Astrocyte (in vitro differentiated cells and primary cell): ENCODE measurements at regions not wholly inside any gene's neighbourhood (a gene's known extent, or its start where the extent isn't known, plus 50 kb on each side); places are given as distances from the start of the nearest gene placed in this dataset.

Source experiments
- DNase-seq: peaks from one replicate; pipeline ENCODE4 v3.0.0-alpha.2; 2010; ENCODE audit warnings: low read depth
- FAIRE-seq: peaks from 2 replicates; lab custom pipeline; 2011; peaks lifted over from hg19 to GRCh38; lab: Jason Lieb, UNC
- H2AFZ ChIP-seq: 2 replicates; pipeline ENCODE4 v1.6.0; 2012; ENCODE audit warnings: low read depth, low read length, inconsistent platforms
- H3K27ac ChIP-seq: 2 replicates; pipeline ENCODE4 v1.5.1; 2011; ENCODE audit warnings: low read depth, low read length, inconsistent platforms
- H3K27me3 ChIP-seq: 2 replicates; pipeline ENCODE4 v1.6.0; 2011; ENCODE audit warnings: low read length, inconsistent platforms; ENCODE audit not compliant: insufficient read depth
- H3K36me3 ChIP-seq: 2 replicates; pipeline ENCODE4 v1.5.1; 2011; ENCODE audit warnings: low read length, inconsistent platforms; ENCODE audit not compliant: insufficient read depth
- H3K4me1 ChIP-seq: 2 replicates; pipeline ENCODE4 v1.5.1; 2011; ENCODE audit warnings: low read length, inconsistent platforms; ENCODE audit not compliant: insufficient read depth
- H3K4me2 ChIP-seq: 2 replicates; pipeline ENCODE4 v1.6.0; 2012; ENCODE audit warnings: low read length, inconsistent platforms
- H3K4me3 ChIP-seq: 2 replicates; pipeline ENCODE4 v1.5.1; 2011; ENCODE audit warnings: low read depth, mild to moderate bottlenecking, low read length, inconsistent platforms; ENCODE audit not compliant: insufficient read depth
- H3K79me2 ChIP-seq: 2 replicates; pipeline ENCODE4 v1.6.0; 2012; ENCODE audit warnings: mild to moderate bottlenecking, low read length, inconsistent platforms; ENCODE audit not compliant: insufficient read depth
- H3K9ac ChIP-seq: 2 replicates; pipeline ENCODE4 v1.6.0; 2012; ENCODE audit warnings: mild to moderate bottlenecking, low read length, inconsistent platforms
- H3K9me3 ChIP-seq: 2 replicates; pipeline ENCODE4 v1.5.1; 2012; ENCODE audit warnings: low read depth, mild to moderate bottlenecking, low read length, inconsistent platforms; ENCODE audit not compliant: insufficient read depth
- H4K20me1 ChIP-seq: 2 replicates; pipeline ENCODE4 v1.6.0; 2012; ENCODE audit warnings: low read length, inconsistent platforms; ENCODE audit not compliant: insufficient read depth
- H3K27ac Mint-ChIP-seq: one replicate; pipeline ENCODE4 v1.8.0; 2021; ENCODE audit warnings: mild to moderate bottlenecking, mixed read lengths; ENCODE audit not compliant: unreplicated experiment
- H3K27me3 Mint-ChIP-seq: one replicate; pipeline ENCODE4 v1.8.0; 2021; ENCODE audit warnings: low read depth, mixed read lengths; ENCODE audit not compliant: unreplicated experiment
- H3K36me3 Mint-ChIP-seq: one replicate; pipeline ENCODE4 v1.8.0; 2021; ENCODE audit warnings: low read depth, mixed read lengths; ENCODE audit not compliant: unreplicated experiment
- H3K4me1 Mint-ChIP-seq: one replicate; pipeline ENCODE4 v1.8.0; 2021; ENCODE audit warnings: low read depth, mixed read lengths; ENCODE audit not compliant: unreplicated experiment
- H3K4me3 Mint-ChIP-seq: one replicate; pipeline ENCODE4 v1.8.0; 2021; ENCODE audit warnings: mild to moderate bottlenecking, moderate library complexity, mixed read lengths; ENCODE audit not compliant: unreplicated experiment
- H3K9me3 Mint-ChIP-seq: one replicate; pipeline ENCODE4 v1.8.0; 2021; ENCODE audit warnings: mild to moderate bottlenecking, mixed read lengths; ENCODE audit not compliant: unreplicated experiment
- EZH2 ChIP-seq: IDR thresholded peaks from 2 replicates; pipeline ENCODE4 v1.6.1; 2012; ENCODE audit warnings: mild to moderate bottlenecking, low read length, inconsistent platforms; ENCODE audit not compliant: insufficient read depth
- TF ChIP-seq, protein P1 (sequence below): IDR thresholded peaks from 2 replicates; pipeline ENCODE4 v1.5.1; 2011; ENCODE audit warnings: low read depth, mild to moderate bottlenecking, inconsistent platforms, low read length, moderate library complexity; ENCODE audit not compliant: insufficient read depth

DNA sequence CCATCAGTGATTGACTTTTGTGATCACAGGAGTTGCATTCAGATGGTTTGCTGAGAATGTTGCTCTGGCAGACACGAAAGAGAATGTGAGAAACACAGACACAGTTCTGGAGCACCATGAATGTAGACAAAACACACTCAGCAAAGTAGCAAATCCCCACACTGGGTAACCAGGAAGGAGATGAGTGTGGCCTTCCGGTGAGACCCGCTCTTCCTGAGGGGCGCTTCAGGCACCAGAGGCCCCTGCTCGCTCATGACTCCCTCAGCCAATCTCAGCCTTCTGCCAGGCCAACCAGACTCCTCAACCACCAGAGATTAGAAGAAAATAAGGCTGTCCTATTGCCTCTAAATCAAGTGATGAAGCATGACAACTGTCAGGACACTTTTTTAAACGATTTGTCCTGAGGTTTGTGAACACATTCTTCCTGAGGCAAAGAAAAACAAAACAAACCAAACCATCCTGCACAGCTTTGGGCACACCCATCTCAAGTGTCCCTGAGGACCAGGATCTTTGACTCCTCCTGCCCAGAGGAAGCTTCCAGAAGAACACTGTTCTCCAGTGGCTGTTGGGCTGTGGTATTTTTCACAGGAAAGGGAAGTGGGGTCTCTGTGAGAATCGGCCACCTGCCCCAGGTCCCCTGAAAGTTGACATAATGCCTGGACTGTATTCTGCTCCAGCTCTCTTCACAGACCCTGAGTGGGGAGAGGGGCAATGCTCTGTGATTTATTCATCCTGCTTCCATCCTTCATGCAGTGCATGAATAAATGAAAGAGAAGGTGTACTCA is 152.8 kb downstream of the BCL11A start:
- FAIRE-seq: no peak
- Mint-ChIP-seq H3K27ac (no peak overlapping the region), H3K36me3 (no peaks in the 10 kb centered on the region)

DNA sequence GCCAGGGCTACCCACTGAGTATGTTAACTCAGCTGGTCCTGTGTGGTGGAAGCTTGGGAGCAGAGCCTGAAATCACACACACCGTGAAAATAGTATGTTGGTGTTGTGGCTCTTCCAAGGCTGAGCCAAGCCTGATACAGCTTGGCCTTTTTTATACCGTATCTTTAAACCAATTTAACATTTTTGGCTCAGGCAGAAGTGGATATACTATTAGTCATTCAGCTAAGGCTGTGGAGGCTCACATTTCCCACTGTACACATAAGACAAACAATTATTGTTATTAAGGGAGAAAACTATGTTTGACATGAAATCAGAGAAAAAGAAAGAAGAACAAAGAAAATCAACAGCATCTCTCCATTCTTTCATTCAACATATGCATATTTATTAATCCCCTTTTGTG is 159.0 kb downstream of the BCL11A start:
- no peak overlapping the region for H3K4me3 Mint-ChIP-seq
- no peak overlapping the region for H3K9ac ChIP-seq
- H3K4me1 ChIP-seq: no peaks in the 10 kb centered on the region
- TF ChIP-seq, protein P1, sequence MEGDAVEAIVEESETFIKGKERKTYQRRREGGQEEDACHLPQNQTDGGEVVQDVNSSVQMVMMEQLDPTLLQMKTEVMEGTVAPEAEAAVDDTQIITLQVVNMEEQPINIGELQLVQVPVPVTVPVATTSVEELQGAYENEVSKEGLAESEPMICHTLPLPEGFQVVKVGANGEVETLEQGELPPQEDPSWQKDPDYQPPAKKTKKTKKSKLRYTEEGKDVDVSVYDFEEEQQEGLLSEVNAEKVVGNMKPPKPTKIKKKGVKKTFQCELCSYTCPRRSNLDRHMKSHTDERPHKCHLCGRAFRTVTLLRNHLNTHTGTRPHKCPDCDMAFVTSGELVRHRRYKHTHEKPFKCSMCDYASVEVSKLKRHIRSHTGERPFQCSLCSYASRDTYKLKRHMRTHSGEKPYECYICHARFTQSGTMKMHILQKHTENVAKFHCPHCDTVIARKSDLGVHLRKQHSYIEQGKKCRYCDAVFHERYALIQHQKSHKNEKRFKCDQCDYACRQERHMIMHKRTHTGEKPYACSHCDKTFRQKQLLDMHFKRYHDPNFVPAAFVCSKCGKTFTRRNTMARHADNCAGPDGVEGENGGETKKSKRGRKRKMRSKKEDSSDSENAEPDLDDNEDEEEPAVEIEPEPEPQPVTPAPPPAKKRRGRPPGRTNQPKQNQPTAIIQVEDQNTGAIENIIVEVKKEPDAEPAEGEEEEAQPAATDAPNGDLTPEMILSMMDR: no peak
- no peak for TF ChIP-seq EZH2
- no peaks in the 10 kb centered on the region for H3K36me3 Mint-ChIP-seq
- H3K9me3 ChIP-seq: no peaks in the 10 kb centered on the region
- H3K4me3 ChIP-seq: no peak overlapping the region
- FAIRE-seq: no peak
- H3K27me3 Mint-ChIP-seq: peaks cover 11% of the 10 kb centered on the region
- no peak for DNase-seq
- no peaks in the 10 kb centered on the region for H3K36me3 ChIP-seq
- no peaks in the 10 kb centered on the region for H3K79me2 ChIP-seq
- H3K27me3 ChIP-seq: no peaks in the 10 kb centered on the region
- H3K27ac ChIP-seq: no peak overlapping the region
- H3K9me3 Mint-ChIP-seq: no peaks in the 10 kb centered on the region
- H4K20me1 ChIP-seq: no peaks in the 10 kb centered on the region
- H3K4me1 Mint-ChIP-seq: peaks cover 10% of the 10 kb centered on the region
- no peak overlapping the region for H3K27ac Mint-ChIP-seq
- H3K4me2 ChIP-seq: no peak overlapping the region
- no peak overlapping the region for H2AFZ ChIP-seq

More for the DNA sequence above, 152.8 kb downstream of the BCL11A start:
- Histone ChIP-seq H3K79me2 (no peaks in the 10 kb centered on the region), H3K9me3 (no peaks in the 10 kb centered on the region), H4K20me1 (no peaks in the 10 kb centered on the region), H3K9ac (no peak overlapping the region), H3K27me3 (no peaks in the 10 kb centered on the region), H2AFZ (no peak overlapping the region), H3K4me3 (no peak overlapping the region), H3K4me1 (no peaks in the 10 kb centered on the region), H3K36me3 (no peaks in the 10 kb centered on the region), H3K27ac (no peak overlapping the region), H3K4me2 (no peak overlapping the region)
- peaks cover 2% of the 10 kb centered on the region for H3K4me1 Mint-ChIP-seq
- no peaks in the 10 kb centered on the region for H3K9me3 Mint-ChIP-seq
- no peak overlapping the region for H3K4me3 Mint-ChIP-seq
- no peak for DNase-seq
- TF ChIP-seq EZH2: no peak
- peaks cover 14% of the 10 kb centered on the region for H3K27me3 Mint-ChIP-seq

DNA sequence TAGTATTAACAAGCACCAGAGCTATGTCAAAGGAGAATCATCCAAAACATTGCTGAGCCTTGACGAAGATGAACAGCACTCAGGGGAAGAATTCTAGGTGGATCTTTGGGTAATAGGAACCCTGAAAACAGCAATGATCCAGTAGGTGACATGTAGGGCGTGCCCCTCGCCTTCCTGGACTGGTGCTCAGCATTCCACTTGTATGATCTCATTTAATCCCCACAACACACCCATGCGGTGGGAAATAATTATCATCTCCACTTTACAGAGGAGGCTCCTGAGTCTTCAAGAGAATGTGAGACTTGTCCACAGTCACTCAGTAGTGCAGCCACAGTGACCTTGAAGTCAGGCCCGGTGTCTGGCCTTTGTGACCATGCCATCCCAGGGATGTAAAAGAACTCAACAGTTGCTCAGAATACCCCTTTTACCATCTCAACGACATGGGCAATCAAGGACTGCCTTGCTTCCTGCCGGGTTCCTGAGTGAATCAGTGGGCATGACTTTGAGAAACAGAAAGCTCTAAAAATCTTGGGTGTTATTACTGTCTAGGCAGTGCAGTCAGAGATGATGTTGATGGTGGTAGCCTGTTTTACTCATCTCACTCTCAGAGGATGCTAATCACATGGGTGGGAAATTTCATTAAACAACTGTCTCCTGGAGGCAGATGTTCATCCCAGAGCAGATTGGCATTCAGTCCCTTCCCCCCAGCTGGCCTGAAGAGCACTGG is 161.6 kb downstream of the BCL11A start:
- Histone ChIP-seq H3K36me3 (no peaks in the 10 kb centered on the region), H3K27me3 (no peaks in the 10 kb centered on the region), H2AFZ (no peak overlapping the region), H3K27ac (no peak overlapping the region), H3K4me1 (no peaks in the 10 kb centered on the region), H3K9me3 (no peaks in the 10 kb centered on the region), H3K79me2 (no peaks in the 10 kb centered on the region), H3K9ac (no peak overlapping the region), H3K4me2 (no peak overlapping the region), H3K4me3 (no peak overlapping the region), H4K20me1 (no peaks in the 10 kb centered on the region)
- FAIRE-seq (no peak), DNase-seq (no peak)
- TF ChIP-seq EZH2: no peak
- TF ChIP-seq, protein P1: no peak
- H3K4me3 Mint-ChIP-seq: no peak overlapping the region
- no peaks in the 10 kb centered on the region for H3K36me3 Mint-ChIP-seq
- H3K9me3 Mint-ChIP-seq: no peaks in the 10 kb centered on the region
- H3K4me1 Mint-ChIP-seq: peaks cover 10% of the 10 kb centered on the region
- H3K27me3 Mint-ChIP-seq: peaks cover 19% of the 10 kb centered on the region
- no peak overlapping the region for H3K27ac Mint-ChIP-seq
